Pons (tissue), 1 donor: ENCODE measurements at regions not wholly inside any gene's neighbourhood (a gene's known extent, or its start where the extent isn't known, plus 50 kb on each side); places are given as distances from the start of the nearest gene placed in this dataset.
"Not testable (repeated sequence)": the region's sequence is repeated elsewhere in the genome, so short reads cannot be mapped to it uniquely, and the experiment has no call there.

Source experiments
- DNase-seq: peaks from one replicate; pipeline ENCODE4 v3.0.0-alpha.2; 2016; ENCODE audit warnings: low spot score

GRCh38 chr1:55823541-55824250 is 608.5 kb upstream of the USP24 start:
- no peak for DNase-seq

DNA sequence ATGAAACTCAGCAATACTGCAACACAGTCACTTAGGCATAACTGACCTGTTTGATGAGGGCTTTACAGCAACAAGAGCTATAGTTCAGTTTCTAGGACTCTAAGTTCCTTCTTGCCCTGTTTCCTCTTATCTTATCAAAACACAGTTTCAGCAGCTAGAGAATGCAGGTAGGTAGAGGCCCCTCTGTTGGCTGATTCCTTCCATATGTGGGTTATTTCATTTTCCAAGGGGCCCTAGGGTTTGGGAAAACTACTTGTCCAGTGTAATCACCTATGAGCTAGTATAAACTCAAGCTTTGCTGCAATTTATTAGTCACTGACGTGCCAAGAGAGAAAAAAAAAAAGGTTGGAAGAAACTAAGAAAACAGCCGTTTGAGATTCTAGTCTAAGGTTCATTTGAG is 607.7 kb upstream of the USP24 start:
- DNase-seq: no peak

GRCh38 chr1:55821234-55821633 is 606.1 kb upstream of the USP24 start:
- DNase-seq: no peak

DNA sequence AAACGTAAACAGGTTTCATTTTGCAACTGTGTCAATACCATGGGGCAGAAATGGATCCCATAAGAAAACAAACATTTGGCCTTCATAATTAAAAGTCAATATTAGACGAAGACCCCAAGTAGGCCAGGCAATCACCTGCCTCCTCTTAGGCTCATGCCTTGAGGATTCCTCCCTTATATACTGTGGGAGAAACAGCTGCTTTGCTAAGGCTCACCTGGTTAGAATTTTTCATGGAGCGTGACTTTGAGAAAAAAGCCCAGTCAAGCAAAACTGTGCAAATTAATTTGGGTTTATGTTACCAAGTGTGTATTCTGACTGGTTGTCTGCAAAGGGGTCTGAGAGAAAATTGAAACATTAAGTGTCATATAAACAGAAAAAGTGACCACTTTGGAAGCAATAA is 605.3 kb upstream of the USP24 start:
- no peak for DNase-seq

DNA sequence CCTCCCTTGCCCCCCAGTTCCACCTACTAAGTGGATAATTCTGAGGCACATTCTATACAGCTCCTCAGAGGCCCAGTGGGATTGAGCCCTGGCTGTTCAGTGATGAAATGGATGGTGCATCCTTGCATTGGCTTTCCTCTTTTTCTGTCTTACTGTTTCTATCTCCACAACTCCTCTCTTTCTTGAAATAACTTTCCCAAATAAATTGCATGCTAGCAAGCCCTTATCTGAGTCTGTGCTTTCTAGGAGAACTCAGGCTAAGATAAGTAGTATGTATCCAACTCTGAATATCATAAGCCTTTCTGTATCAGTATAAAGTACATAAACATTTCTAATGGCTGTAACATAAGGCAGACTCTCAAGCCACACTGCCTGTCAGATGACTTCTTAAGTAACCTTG is 603.8 kb upstream of the USP24 start:
- DNase-seq: no peak

DNA sequence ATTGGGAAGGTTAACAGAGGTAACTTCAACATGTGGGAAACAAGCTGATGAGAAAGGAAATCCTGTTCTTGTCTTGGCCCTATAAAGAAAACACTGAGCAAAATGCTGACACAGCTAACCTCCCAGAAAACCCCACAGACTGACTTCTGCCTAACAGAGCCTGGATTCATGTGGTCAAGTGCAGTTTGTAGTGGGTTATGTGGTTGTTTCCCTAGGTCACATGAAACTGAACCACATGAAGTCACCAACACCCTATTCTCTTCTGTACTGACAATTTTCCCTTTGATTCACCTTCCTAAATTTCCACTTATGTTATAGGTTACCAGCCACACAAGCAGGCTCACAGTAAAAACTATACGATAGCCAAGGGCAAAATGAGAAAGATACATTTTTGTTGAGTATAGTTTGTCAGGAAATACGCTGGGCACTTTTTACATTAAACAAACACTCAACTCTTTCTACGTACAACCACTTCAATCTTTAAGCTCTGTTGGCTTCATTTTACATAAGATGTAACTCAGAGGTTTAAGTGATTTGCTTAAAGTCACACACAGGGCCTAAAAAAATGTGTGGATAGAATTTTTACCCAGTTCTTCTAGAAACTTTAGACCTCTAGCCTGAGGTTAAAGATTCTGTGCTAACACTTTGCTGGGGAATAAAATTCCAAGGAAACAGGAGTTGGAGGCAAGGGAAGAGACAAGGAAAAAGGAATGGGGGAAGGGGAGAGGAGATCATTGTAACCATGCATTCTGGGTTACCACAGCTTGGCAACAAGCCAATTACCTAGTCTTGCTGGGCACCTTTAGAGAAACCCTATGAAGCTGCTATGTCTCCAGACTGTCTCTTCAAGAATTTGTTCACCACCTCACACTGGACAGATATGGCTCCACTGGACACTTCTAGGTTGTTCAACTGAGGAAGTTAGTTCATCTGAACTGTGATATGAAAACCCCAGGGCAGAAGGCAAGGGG is 601.6 kb upstream of the USP24 start:
- DNase-seq: peak; percentile 56

DNA sequence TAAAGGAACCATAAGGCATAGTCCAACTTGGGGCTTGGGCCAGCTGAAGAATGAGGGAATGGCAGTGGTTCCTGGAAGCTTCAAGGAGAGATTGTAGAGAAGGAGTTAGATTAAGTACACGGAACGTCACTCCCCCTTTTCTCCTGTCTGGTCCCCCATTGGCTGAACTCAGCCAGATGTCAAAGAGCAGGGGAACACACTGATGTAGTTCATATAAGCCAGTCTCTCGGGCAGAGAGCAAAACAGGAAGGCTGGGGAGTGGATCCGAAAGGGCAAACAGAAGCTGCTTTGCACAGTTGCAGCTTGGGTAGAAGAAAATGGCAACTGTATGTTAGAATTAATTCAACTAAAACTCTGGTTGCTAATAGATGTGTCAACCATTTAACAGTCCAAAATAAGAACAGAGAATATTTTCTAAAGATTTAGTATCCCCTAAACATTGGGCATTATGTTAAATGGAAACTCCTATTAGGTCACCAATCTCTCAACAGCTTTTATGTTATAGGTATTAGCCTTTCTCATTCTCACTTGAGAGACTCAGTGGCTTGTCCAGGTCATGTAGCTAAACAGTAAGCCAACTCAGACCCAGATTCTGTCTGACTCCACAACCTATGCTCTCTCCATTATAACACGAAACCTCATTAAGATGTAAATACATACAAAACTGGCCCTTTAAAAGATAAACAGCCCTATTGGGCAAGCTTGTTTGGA is 600.7 kb upstream of the USP24 start:
- no peak for DNase-seq

- DNase-seq: no peak
These were observed 599.8 kb upstream of the USP24 start for GRCh38 chr1:55814967-55815366.

DNA sequence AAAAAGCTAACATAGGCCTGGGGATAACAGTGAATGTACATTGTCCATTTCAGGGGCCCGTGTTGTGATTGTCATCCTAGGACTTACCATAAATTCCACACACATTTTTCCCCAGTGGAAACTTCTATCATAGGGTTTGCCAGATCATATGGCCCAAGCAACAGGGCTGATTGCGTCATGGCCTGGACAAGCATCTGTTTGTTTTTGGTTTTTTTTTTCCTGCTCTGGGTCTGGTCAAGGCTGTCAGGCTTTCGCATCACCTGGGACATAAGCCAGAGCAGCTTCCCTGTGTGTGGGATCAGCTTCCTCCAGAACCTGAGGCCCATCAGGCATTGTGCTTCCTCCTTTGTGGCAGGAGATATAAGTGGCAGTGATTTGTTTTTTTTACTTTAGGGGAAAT is 598.5 kb upstream of the USP24 start:
- no peak for DNase-seq

DNA sequence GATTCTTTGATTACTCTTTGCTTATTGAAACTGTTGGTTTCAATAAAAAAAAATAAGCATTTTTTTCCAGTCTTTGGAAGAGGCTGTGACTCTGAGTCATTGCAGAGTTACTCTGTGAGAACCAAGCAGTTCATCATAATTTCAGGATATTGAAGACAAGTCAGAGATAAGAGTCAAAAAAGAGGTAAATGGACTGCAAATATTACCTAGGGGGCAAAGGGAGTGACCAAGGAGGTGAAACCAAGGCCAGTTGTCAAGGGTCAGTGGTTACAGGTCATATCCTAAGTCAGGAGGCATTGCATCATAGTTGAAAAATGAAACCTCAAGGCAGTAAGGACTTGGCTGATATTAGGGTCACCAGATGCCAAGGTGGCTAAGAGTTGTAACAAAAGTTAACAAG is 597.1 kb upstream of the USP24 start:
- DNase-seq: no peak

DNA sequence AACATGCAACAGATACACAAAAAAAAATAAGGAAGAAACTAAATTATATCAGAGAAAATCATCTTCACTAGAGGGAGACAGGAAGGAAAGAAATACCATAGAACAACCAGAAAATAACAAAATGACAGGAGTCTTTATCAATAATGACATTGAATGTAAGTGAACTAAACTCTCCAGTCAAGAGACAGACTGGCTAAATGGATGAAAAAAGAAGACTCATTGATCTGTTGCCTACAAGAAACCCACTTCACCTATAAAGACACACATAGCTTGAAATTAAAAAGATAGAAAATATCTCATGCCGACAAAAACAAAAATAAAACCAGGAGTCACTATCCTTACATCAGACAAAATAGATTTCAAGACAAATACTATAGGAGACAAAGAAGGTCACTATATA is 593.1 kb upstream of the USP24 start:
- DNase-seq: no peak

DNA sequence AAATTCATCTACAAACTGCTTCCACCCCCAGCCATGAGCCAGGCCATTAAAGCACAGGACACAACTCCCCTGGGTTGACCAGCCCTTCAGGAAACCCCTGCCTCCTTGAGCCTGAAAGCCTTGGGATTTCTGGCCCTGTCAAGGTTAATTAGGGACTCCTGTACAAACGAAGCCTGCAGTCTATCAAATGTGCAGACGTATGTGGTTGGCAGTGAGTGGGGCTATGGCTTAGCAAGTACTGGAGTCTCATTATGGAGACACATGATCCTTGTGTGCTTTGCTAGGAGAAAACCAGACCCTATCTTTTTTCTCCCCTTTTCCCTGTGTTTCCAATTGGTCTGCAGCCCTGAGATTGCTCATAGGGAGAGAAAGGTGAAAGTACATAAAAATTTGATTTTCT is 588.3 kb upstream of the USP24 start:
- no peak for DNase-seq

DNA sequence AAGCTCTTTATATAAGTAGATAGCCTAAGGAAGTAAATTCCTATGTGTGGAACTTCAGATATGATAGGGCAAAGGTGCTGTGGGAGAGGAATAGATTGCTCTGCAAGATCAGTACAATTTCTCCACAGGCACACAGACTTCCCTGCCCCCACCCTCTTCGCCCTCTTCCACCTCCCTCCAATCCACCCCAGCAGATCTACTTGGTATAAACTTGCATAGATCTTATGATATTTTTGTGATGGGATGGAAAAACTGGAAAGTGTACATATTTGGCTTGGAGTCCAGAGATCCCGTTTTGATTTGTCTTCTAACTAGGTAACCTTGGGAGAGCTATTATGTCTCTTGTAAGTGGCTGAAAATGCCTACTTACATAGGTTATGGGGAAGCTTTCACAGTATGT is 586.3 kb upstream of the USP24 start:
- no peak for DNase-seq

GRCh38 chr1:55800503-55800902 is 585.3 kb upstream of the USP24 start:
- no peak for DNase-seq

GRCh38 chr1:55793856-55794255 is 578.7 kb upstream of the USP24 start:
- no peak for DNase-seq

DNA sequence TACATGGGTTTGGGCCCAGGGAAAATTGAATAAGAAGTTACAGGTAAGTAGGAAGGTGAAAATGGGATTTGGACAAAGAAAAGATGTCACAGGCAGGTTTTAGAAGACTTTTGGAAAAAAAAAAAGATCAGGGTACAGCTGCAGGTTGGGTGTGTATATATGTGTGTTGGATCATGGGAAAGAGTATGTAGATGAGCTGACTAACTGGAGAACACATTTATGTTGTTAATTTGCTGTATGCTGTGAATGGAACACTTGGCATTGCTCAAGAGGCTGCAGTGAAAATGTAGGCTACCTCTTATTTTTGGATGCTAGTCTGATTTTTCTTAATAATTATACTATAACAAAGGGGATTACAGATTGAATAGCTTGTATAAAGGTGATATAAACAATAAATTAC is 577.7 kb upstream of the USP24 start:
- no peak for DNase-seq

- DNase-seq: no peak
These were observed 574.3 kb upstream of the USP24 start for GRCh38 chr1:55789466-55789865.

DNA sequence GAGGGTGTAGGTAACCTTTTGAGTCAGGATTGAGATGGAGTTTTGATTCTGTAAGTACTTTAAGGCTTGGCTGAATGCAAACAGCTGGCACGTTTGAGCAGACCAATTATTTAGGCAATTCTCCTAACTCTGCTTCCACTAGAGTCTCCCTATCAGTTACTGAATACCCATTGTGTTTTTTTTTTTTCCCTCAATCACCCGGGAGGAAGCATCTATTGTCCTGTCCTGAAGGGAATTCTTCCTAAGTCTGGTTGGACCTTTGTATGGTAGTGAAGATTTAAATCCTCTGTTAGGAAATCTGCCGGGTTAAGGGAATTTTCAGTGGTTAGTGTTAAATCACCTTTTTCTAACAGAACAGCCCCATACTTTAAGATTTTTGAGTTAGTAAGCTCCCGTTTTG is 571.2 kb upstream of the USP24 start:
- no peak for DNase-seq

DNA sequence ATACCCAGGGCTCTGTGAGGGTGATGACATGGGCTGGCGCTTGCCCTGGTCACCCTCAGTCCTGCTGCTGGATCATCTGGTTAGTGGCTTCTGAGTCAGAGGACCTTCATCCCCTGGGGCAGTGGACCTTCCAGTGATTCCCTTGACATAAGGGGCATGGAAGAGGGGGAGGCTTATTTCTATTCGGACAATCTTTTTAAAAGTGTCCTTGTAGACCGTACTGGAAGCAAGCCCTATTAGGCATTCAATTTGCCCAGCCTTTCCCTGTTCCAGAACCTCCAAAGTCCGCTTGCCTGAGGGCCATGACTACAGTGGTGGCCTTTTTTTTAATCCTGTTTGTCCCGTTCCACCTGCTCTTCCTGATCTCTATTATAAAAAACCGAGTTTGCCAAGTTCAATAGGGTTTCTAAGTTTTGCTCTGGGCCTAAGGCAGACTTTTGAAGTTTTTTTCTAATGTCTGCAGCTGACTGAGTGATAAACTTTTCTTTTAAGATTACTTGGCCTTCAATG is 569.8 kb upstream of the USP24 start:
- not testable (repeated sequence) for DNase-seq

GRCh38 chr1:55781944-55782482 is 566.8 kb upstream of the USP24 start:
- DNase-seq: no peak

GRCh38 chr1:55781003-55781402 is 565.8 kb upstream of the USP24 start:
- DNase-seq: no peak

GRCh38 chr1:55777545-55777944 is 562.4 kb upstream of the USP24 start:
- no peak for DNase-seq
